IMR-90 (cell line): ENCODE measurements at regions not wholly inside any gene's neighbourhood (a gene's known extent, or its start where the extent isn't known, plus 50 kb on each side); places are given as distances from the start of the nearest gene placed in this dataset.

Experiments used
- ATAC-seq: fragments of 200-7000 bp; cut with Tn5 transposase; 2 replicates; pipeline ENCODE4 v1.9.1; 2020; ENCODE audit warnings: low read depth, mild to moderate bottlenecking, moderate library complexity
- BruUV-seq: library from RNA; stranded (reverse); fragments of 400-500 nt; replicated peaks from 2 replicates; lab custom pipeline; 2021; lab: Mats Ljungman, UMichigan
- CTCF ChIA-PET: fragments of 300-600 bp; formaldehyde crosslinking; extraction: SDS; loops from one replicate; lab custom pipeline; 2021; ENCODE audit warnings: antibody characterized with exemption; lab: Yijun Ruan, JAX
- POLR2A ChIA-PET: fragments of 300-600 bp; sonication (Branson Sonifier 250); formaldehyde crosslinking; loops from one replicate; lab custom pipeline; 2022; ENCODE audit warnings: antibody characterized with exemption; ENCODE audit not compliant: unreplicated experiment; lab: Charles Lee
- DNase-seq: peaks from one replicate; pipeline ENCODE4 v3.0.0; 2013
- H2AFZ ChIP-seq: replicated peaks from 2 replicates; pipeline ENCODE3; 2013; ENCODE audit warnings: low read length, mild to moderate bottlenecking; ENCODE audit not compliant: poor library complexity
- H2AK5ac ChIP-seq: 2 replicates; pipeline ENCODE4 v1.6.1; 2013; ENCODE audit warnings: low read depth, low read length, inconsistent platforms
- H2AK9ac ChIP-seq: replicated peaks from 2 replicates; pipeline ENCODE3; 2013; ENCODE audit warnings: mild to moderate bottlenecking, low read depth, low read length, moderate library complexity; ENCODE audit not compliant: poor library complexity
- H2BK120ac ChIP-seq: 2 replicates; pipeline ENCODE4 v1.6.1; 2013; ENCODE audit warnings: low read depth, low read length, inconsistent platforms
- H2BK15ac ChIP-seq: 3 replicates; pipeline ENCODE4 v1.6.1; 2013; ENCODE audit warnings: low read depth, low read length, inconsistent platforms
- H2BK20ac ChIP-seq: 2 replicates; pipeline ENCODE4 v1.6.1; 2013; ENCODE audit warnings: low read depth, mild to moderate bottlenecking, inconsistent platforms, low read length, moderate library complexity
- H2BK5ac ChIP-seq: 2 replicates; pipeline ENCODE4 v1.6.1; 2013; ENCODE audit warnings: mild to moderate bottlenecking, low read depth, low read length, inconsistent platforms; ENCODE audit not compliant: poor library complexity, severe bottlenecking
- H3K14ac ChIP-seq: replicated peaks from 2 replicates; pipeline ENCODE4 v1.6.1; 2013; ENCODE audit warnings: low read depth, low read length, inconsistent platforms
- H3K18ac ChIP-seq: 2 replicates; pipeline ENCODE4 v1.6.1; 2013; ENCODE audit warnings: low read depth, low read length, control low read depth
- H3K23ac ChIP-seq: 2 replicates; pipeline ENCODE4 v1.6.1; 2013; ENCODE audit warnings: low read depth, low read length, inconsistent platforms
- H3K27ac ChIP-seq: 2 replicates; pipeline ENCODE4 v1.5.1; 2013; ENCODE audit warnings: mild to moderate bottlenecking, control low read depth, low read length; ENCODE audit not compliant: insufficient read depth
- H3K27me3 ChIP-seq: 2 replicates; pipeline ENCODE4 v1.6.1; 2013; ENCODE audit warnings: low read length; ENCODE audit not compliant: control insufficient read depth, insufficient read depth
- H3K36me3 ChIP-seq: 2 replicates; pipeline ENCODE4 v1.6.1; 2013; ENCODE audit warnings: low read length, mixed read lengths; ENCODE audit not compliant: control insufficient read depth, insufficient read depth
- H3K4ac ChIP-seq: 2 replicates; pipeline ENCODE4 v1.6.1; 2013; ENCODE audit warnings: low read depth, low read length, inconsistent platforms
- H3K4me1 ChIP-seq: 2 replicates; pipeline ENCODE4 v1.6.1; 2013; ENCODE audit warnings: low read length, mixed read lengths; ENCODE audit not compliant: control insufficient read depth, insufficient read depth
- H3K4me2 ChIP-seq: 2 replicates; pipeline ENCODE4 v1.6.1; 2013; ENCODE audit warnings: low read depth, mild to moderate bottlenecking, control low read depth, low read length, moderate library complexity
- H3K4me3 ChIP-seq: 2 replicates; pipeline ENCODE4 v1.5.1; 2013; ENCODE audit warnings: low read depth, mild to moderate bottlenecking, control low read depth, low read length, moderate library complexity; ENCODE audit not compliant: insufficient read depth
- H3K56ac ChIP-seq: 2 replicates; pipeline ENCODE4 v1.6.1; 2013; ENCODE audit warnings: low read length, inconsistent platforms; ENCODE audit not compliant: insufficient read depth; ENCODE audit errors: extremely low read depth
- H3K79me1 ChIP-seq, 2 experiments: 2 replicates each; pipeline ENCODE4 v1.6.1; 2013; ENCODE audit warnings: low read length in 2 of 2, inconsistent platforms in 1 of 2, low read depth in 1 of 2
- H3K9ac ChIP-seq: 2 replicates; pipeline ENCODE4 v1.6.1; 2013; ENCODE audit warnings: low read depth, low read length, control low read depth
- H3K9me1 ChIP-seq: 2 replicates; pipeline ENCODE4 v1.6.1; 2013; ENCODE audit warnings: low read length, inconsistent platforms; ENCODE audit not compliant: insufficient read depth
- H3K9me3 ChIP-seq: 2 replicates; pipeline ENCODE4 v1.6.1; 2013; ENCODE audit warnings: low read length; ENCODE audit not compliant: control insufficient read depth, insufficient read depth
- H4K20me1 ChIP-seq: 2 replicates; pipeline ENCODE4 v1.6.1; 2013; ENCODE audit warnings: low read length, inconsistent platforms; ENCODE audit not compliant: insufficient read depth
- H4K5ac ChIP-seq: 2 replicates; pipeline ENCODE4 v1.6.1; 2013; ENCODE audit warnings: mild to moderate bottlenecking, low read depth, low read length, control low read depth
- H4K8ac ChIP-seq, 2 experiments: 2 replicates each; pipeline ENCODE4 v1.6.1; 2013; ENCODE audit warnings: low read depth in 2 of 2, low read length in 2 of 2, control low read depth in 1 of 2, inconsistent platforms in 1 of 2
- H4K91ac ChIP-seq: 2 replicates; pipeline ENCODE4 v1.6.1; 2013; ENCODE audit warnings: low read depth, low read length, inconsistent platforms; ENCODE audit not compliant: insufficient read depth
- CEBPB ChIP-seq: IDR thresholded peaks from 2 replicates; pipeline ENCODE4 v1.6.1; 2012; ENCODE audit warnings: low read depth, low read length, improper control_type of control experiment
- MAFK ChIP-seq: IDR thresholded peaks from 2 replicates; pipeline ENCODE4 v1.6.1; 2012; ENCODE audit warnings: low read depth, low read length, improper control_type of control experiment
- MAZ ChIP-seq: IDR thresholded peaks from 2 replicates; pipeline ENCODE4 v1.6.1; 2012; ENCODE audit warnings: low read depth, mild to moderate bottlenecking, low read length, improper control_type of control experiment, moderate library complexity, borderline replicate concordance
- NFE2L2 ChIP-seq: fragments of 150-350 bp; IDR thresholded peaks from 2 replicates; pipeline ENCODE4 v1.6.1; 2016; ENCODE audit warnings: low read depth, mild to moderate bottlenecking, low read length
- RCOR1 ChIP-seq: IDR thresholded peaks from 2 replicates; pipeline ENCODE4 v1.6.1; 2012; ENCODE audit warnings: mild to moderate bottlenecking, low read length, improper control_type of control experiment; ENCODE audit not compliant: insufficient replicate concordance
- RFX5 ChIP-seq: IDR thresholded peaks from 2 replicates; pipeline ENCODE4 v1.8.0; 2012; ENCODE audit warnings: low read depth, mild to moderate bottlenecking, low read length, moderate library complexity
- WGBS, 2 experiments: methylation state at CpG; one replicate each; pipeline versions ENCODE4 v1.1.5 to v1.1.7; 2013; ENCODE audit warnings: missing lambda C conversion rate in 2 of 2; ENCODE audit not compliant: insufficient read length in 1 of 2; ENCODE audit errors: extremely low coverage in 2 of 2; 5-methylcytosine and 5-hydroxymethylcytosine counted together
- dilution Hi-C: fragments of 300-500 bp; cut with HindIII; formaldehyde crosslinking; loops from one replicate; pipeline ENCODE4 v1.14.3; 2018; ENCODE audit warnings: low sequenced_read_pairs; ENCODE audit not compliant: unreplicated experiment
- in situ Hi-C: fragments of 300-500 bp; cut with MboI; formaldehyde crosslinking; loops from 3 replicates; pipeline ENCODE4 v1.14.3; 2019; ENCODE audit warnings: low sequenced_read_pairs, inconsistent platforms, mixed read lengths
- intact Hi-C: fragments of 100-400 bp; cut with micrococcal nuclease; formaldehyde crosslinking; loops from 2 replicates; pipeline ENCODE4 v1.10.0; 2022

DNA sequence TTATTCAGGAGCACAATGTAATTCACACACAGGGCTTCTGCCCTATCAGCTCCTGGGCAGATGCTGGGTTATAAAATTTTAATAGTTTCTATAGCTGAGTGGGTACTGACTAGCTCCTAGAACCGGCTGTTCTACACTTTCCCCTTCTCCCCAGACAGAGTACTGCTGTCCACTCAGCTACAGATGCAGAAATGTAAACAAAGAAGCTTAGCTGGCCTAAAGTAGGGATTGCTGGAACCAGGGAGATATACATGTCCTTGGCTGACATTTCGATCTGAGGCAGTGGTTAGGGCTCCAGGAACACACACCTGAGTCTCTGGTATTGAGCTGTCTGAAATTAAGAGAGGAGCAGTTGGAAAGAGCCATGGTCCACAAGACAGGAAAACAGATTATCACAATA, 211.5 kb upstream of the USP24 start:
- peak overlapping the region; percentile 97 for H3K23ac ChIP-seq
- peaks cover 40% of the 10 kb centered on the region for H3K4me1 ChIP-seq
- peak overlapping the region; percentile 92 to 98 for H4K8ac ChIP-seq
- H4K91ac ChIP-seq, result peak overlapping the region; percentile 98
- peak overlapping the region; percentile 97 for H3K18ac ChIP-seq
- intact Hi-C loops (loop anchor here (5.0 to 10.0 kb wide), 2 partner anchors 142 to 246 kb away; no protein-coding TSS in a partner anchor), in situ Hi-C loops (no loop called here), dilution Hi-C loops (no loop called here)
- peak overlapping the region; percentile 99 for H2BK5ac ChIP-seq
- H3K79me1 ChIP-seq, result peaks cover 0 to 5% of the 10 kb centered on the region in 2 experiments; a peak in 2 of 4 replicates
- H2AFZ ChIP-seq, result peak overlapping the region; percentile 15
- peak overlapping the region; percentile 89 for H3K56ac ChIP-seq
- H2BK120ac ChIP-seq, result peak overlapping the region; percentile 97
- no peaks in the 10 kb centered on the region for H3K27me3 ChIP-seq
- peak overlapping the region; percentile 99 for H4K5ac ChIP-seq
- H3K4me2 ChIP-seq, result no peak overlapping the region
- peak overlapping the region; percentile 94 for H3K27ac ChIP-seq
- ChIA-PET CTCF (interaction anchor here (0.7 kb wide), 1 partner anchor 50 kb away, joined by 3 read pairs; no protein-coding TSS in a partner anchor), POLR2A (interaction anchor here (0.6 kb wide), 1 partner anchor 1457 kb away, joined by 4 read pairs; no protein-coding TSS in a partner anchor)
- peak overlapping the region; percentile 96 for H3K14ac ChIP-seq
- BruUV-seq, result no TSS peak
- TF ChIP-seq MAZ (no peak), MAFK (no peak), RCOR1 (no peak), NFE2L2 (no peak; the same call in 1 of the 2 replicates), RFX5 (no peak), CEBPB (no peak)
- WGBS, 2 experiments, result no CpG with 5 or more reads among the region's 2 CpGs
- peak overlapping the region; percentile 97 for H2BK20ac ChIP-seq
- peaks cover 29% of the 10 kb centered on the region for H3K9me1 ChIP-seq
- 0 out of 2 replicates have a peak overlapping the region, but pooled peaks have one; percentile 20 for H3K9ac ChIP-seq
- H2BK15ac ChIP-seq, result peak overlapping the region; percentile 99
- H2AK9ac ChIP-seq, result peak overlapping the region; percentile 80
- ATAC-seq (peak; percentile 16), DNase-seq (peak; percentile 60)
- H3K36me3 ChIP-seq, result no peaks in the 10 kb centered on the region
- no peak overlapping the region for H3K4me3 ChIP-seq
- peak overlapping the region; percentile 99 for H3K4ac ChIP-seq
- H2AK5ac ChIP-seq, result peak overlapping the region; percentile 100
- H4K20me1 ChIP-seq, result no peaks in the 10 kb centered on the region
- H3K9me3 ChIP-seq, result peaks cover 3% of the 10 kb centered on the region; the same call in 1 of the 2 replicates
